Thoracic aorta (tissue), 2 donors: ENCODE measurements at regions not wholly inside any gene's neighbourhood (a gene's known extent, or its start where the extent isn't known, plus 50 kb on each side); places are given as distances from the start of the nearest gene placed in this dataset.
A peak's percentile ranks its signal among the peaks of the same experiment; 100 is the strongest.

Source experiments
- ATAC-seq: fragments of 150-250 bp; one replicate; pipeline ENCODE4 v1.8.0; 2017; ENCODE audit warnings: low read depth; ENCODE audit not compliant: insufficient number of reproducible peaks, low FRiP score
- DNase-seq: peaks from one replicate; pipeline ENCODE4 v3.0.0-alpha.2; 2020; ENCODE audit warnings: low spot score
- H3K27ac ChIP-seq, 2 donors: fragments of 200-600 bp; sonication (generic); 1 replicate in 1 of 2; 2 replicates in 1 of 2; pipeline ENCODE4 v1.5.1; 2016; ENCODE audit warnings: mild to moderate bottlenecking in 2 of 2, moderate library complexity in 2 of 2
- H3K27me3 ChIP-seq: fragments of 200-600 bp; sonication (generic); replicated peaks from 2 replicates; pipeline ENCODE4 v1.6.0; 2016; ENCODE audit warnings: mild to moderate bottlenecking; ENCODE audit not compliant: insufficient read depth
- H3K36me3 ChIP-seq: fragments of 200-600 bp; sonication (generic); one replicate; pipeline ENCODE4 v1.5.1; 2016
- H3K4me1 ChIP-seq, 2 donors: fragments of 200-600 bp; sonication (generic); 1 replicate in 1 of 2; 2 replicates in 1 of 2; pipeline versions ENCODE4 v1.5.1 to v1.6.0; 2016; ENCODE audit warnings: low read depth in 2 of 2, mild to moderate bottlenecking in 1 of 2; ENCODE audit not compliant: control insufficient read depth in 1 of 2
- H3K4me3 ChIP-seq: fragments of 200-600 bp; sonication (generic); 2 replicates; pipeline ENCODE4 v1.5.1; 2016; ENCODE audit warnings: mild to moderate bottlenecking
- H3K9me3 ChIP-seq: fragments of 200-600 bp; sonication (generic); 2 replicates; pipeline ENCODE4 v1.5.1; 2016
- TF ChIP-seq, protein P1 (sequence below): fragments of 200-600 bp; sonication (generic); IDR thresholded peaks from one replicate; pipeline ENCODE4 v1.5.1; 2019; ENCODE audit warnings: antibody characterized with exemption

- no peak for ATAC-seq
Observed at GRCh38 chr1:60903591-60903990, 178.8 kb upstream of the NFIA start.

GRCh38 chr1:60899464-60899863, 182.9 kb upstream of the NFIA start:
- H3K9me3 ChIP-seq, result no peaks in the 10 kb centered on the region
- H3K4me1 ChIP-seq, result peaks cover 22 to 34% of the 10 kb centered on the region in 2 donors
- TF ChIP-seq, protein P1, sequence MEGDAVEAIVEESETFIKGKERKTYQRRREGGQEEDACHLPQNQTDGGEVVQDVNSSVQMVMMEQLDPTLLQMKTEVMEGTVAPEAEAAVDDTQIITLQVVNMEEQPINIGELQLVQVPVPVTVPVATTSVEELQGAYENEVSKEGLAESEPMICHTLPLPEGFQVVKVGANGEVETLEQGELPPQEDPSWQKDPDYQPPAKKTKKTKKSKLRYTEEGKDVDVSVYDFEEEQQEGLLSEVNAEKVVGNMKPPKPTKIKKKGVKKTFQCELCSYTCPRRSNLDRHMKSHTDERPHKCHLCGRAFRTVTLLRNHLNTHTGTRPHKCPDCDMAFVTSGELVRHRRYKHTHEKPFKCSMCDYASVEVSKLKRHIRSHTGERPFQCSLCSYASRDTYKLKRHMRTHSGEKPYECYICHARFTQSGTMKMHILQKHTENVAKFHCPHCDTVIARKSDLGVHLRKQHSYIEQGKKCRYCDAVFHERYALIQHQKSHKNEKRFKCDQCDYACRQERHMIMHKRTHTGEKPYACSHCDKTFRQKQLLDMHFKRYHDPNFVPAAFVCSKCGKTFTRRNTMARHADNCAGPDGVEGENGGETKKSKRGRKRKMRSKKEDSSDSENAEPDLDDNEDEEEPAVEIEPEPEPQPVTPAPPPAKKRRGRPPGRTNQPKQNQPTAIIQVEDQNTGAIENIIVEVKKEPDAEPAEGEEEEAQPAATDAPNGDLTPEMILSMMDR, result no peak
- H3K27me3 ChIP-seq, result no peaks in the 10 kb centered on the region
- H3K36me3 ChIP-seq, result no peaks in the 10 kb centered on the region
- no peak overlapping the region for H3K4me3 ChIP-seq
- ATAC-seq (no peak), DNase-seq (no peak)
- no peak overlapping the region for H3K27ac ChIP-seq

More at GRCh38 chr1:60903591-60903990, 178.8 kb upstream of the NFIA start:
- TF ChIP-seq, protein P1, result no peak
- Histone ChIP-seq H3K36me3 (no peaks in the 10 kb centered on the region), H3K27ac (peak overlapping the region; percentile 78 to 81), H3K9me3 (no peaks in the 10 kb centered on the region), H3K4me3 (peak overlapping the region; percentile 4), H3K4me1 (peaks cover 26 to 33% of the 10 kb centered on the region in 2 donors), H3K27me3 (no peaks in the 10 kb centered on the region)
- DNase-seq, result peak; percentile 19

DNA sequence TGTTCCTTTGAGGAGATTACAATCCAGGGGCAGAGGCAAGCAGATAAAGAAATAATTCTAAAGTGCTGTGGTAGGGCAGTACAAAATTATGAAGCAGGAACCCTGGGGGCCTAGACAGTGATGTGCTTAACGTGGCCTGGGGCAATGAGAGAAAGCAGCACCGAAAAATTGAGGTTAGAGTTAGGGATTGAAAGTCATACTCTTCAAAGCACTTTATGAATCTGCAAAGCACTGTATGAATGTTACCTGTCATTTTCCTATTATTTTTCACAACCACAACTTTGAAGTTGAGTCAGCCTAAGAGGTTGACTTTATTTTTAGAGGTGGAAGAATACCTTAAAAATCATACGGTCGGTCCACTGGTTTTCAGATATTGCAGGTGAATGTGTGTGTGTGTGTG, 183.4 kb upstream of the NFIA start:
- no peak for ATAC-seq
- H3K36me3 ChIP-seq, result no peaks in the 10 kb centered on the region
- no peaks in the 10 kb centered on the region for H3K9me3 ChIP-seq
- no peak overlapping the region for H3K4me3 ChIP-seq
- TF ChIP-seq, protein P1, result no peak
- DNase-seq, result no peak
- no peaks in the 10 kb centered on the region for H3K27me3 ChIP-seq
- peaks cover 17 to 29% of the 10 kb centered on the region in 2 donors for H3K4me1 ChIP-seq
- H3K27ac ChIP-seq, result no peak overlapping the region

- H3K27me3 ChIP-seq, result no peaks in the 10 kb centered on the region
- no peaks in the 10 kb centered on the region for H3K9me3 ChIP-seq
- TF ChIP-seq, protein P1, result no peak
- H3K36me3 ChIP-seq, result no peaks in the 10 kb centered on the region
- H3K4me3 ChIP-seq, result no peak overlapping the region
- no peak overlapping the region for H3K27ac ChIP-seq
- DNase-seq (no peak), ATAC-seq (no peak)
- peaks cover 12 to 24% of the 10 kb centered on the region in 2 donors for H3K4me1 ChIP-seq
Observed at GRCh38 chr1:60898413-60898812, 183.9 kb upstream of the NFIA start.

- H3K4me3 ChIP-seq, result no peak overlapping the region
- no peak for ATAC-seq
- no peaks in the 10 kb centered on the region for H3K36me3 ChIP-seq
- DNase-seq, result no peak
- peak overlapping the region; percentile 3 to 41 for H3K27ac ChIP-seq
- no peaks in the 10 kb centered on the region for H3K9me3 ChIP-seq
- H3K4me1 ChIP-seq, result peaks cover 3 to 14% of the 10 kb centered on the region in 2 donors
- H3K27me3 ChIP-seq, result no peaks in the 10 kb centered on the region
- TF ChIP-seq, protein P1, result no peak
Observed at GRCh38 chr1:60896701-60897363, 185.5 kb upstream of the NFIA start.
